ENCODE measurements at regions not wholly inside any gene's neighbourhood (a gene's known extent, or its start where the extent isn't known, plus 50 kb on each side); places are given as distances from the start of the nearest gene placed in this dataset.

DNA sequence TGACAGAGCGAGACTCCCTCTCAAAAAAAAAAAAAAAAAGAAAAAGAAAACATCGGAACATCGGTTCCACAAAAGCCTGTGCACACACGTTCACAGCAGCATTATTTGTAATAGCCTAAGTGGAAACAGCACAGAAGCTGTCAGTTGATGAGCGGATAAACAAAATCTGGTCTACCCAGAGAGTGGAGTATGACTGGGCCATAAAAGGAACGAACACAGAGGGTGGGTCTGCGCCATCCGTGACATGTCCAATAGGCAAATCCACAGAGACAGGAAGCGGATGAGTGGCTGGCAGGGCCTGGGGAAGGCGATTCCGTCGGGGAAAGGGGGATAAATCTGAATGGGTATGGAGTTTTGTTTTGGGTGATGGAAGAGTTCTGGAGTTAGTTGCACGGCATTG is 212.2 kb upstream of the CIBAR2 start:
- 81 to 85% methylated on average over 12 to 13 of the region's 13 CpGs for WGBS, 2 donors (ENCODE audit: low coverage in 1 of 2)
- DNase-seq, result no peak
- H3K27ac ChIP-seq, result no peak overlapping the region
- in situ Hi-C loops (cut with MboI; ENCODE audit: low pct_ligation_motif_present in 1 of 4, low pct_unique_long_range_greater_than_20kb in 1 of 4, low sequenced_read_pairs in 3 of 4) (no loop called here), intact Hi-C loops (cut with DNase I; ENCODE audit: low total_unique reads) (loop anchor here (10.0 kb wide), 1 partner anchor 290 kb away; the partner anchor contains the start of gene GSE1)
- no peaks in the 10 kb centered on the region for H3K9me3 ChIP-seq
- no peak for TF ChIP-seq POLR2AphosphoS5 (IDR thresholded peaks at IDR 0.05)
- TF ChIP-seq POLR2A (IDR thresholded peaks at IDR 0.05), result no peak
- TF ChIP-seq, protein P1, sequence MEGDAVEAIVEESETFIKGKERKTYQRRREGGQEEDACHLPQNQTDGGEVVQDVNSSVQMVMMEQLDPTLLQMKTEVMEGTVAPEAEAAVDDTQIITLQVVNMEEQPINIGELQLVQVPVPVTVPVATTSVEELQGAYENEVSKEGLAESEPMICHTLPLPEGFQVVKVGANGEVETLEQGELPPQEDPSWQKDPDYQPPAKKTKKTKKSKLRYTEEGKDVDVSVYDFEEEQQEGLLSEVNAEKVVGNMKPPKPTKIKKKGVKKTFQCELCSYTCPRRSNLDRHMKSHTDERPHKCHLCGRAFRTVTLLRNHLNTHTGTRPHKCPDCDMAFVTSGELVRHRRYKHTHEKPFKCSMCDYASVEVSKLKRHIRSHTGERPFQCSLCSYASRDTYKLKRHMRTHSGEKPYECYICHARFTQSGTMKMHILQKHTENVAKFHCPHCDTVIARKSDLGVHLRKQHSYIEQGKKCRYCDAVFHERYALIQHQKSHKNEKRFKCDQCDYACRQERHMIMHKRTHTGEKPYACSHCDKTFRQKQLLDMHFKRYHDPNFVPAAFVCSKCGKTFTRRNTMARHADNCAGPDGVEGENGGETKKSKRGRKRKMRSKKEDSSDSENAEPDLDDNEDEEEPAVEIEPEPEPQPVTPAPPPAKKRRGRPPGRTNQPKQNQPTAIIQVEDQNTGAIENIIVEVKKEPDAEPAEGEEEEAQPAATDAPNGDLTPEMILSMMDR (IDR thresholded peaks at IDR 0.05), result no peak
- TF ChIP-seq EP300 (IDR thresholded peaks at IDR 0.05; ENCODE audit: low read depth), result no peak
- peaks cover 16 to 44% (median 33%) of the 10 kb centered on the region in 4 donors for H3K4me1 ChIP-seq
- H3K36me3 ChIP-seq, result no peaks in the 10 kb centered on the region
- H3K4me3 ChIP-seq, result no peak overlapping the region
- no peaks in the 10 kb centered on the region for H3K27me3 ChIP-seq

DNA sequence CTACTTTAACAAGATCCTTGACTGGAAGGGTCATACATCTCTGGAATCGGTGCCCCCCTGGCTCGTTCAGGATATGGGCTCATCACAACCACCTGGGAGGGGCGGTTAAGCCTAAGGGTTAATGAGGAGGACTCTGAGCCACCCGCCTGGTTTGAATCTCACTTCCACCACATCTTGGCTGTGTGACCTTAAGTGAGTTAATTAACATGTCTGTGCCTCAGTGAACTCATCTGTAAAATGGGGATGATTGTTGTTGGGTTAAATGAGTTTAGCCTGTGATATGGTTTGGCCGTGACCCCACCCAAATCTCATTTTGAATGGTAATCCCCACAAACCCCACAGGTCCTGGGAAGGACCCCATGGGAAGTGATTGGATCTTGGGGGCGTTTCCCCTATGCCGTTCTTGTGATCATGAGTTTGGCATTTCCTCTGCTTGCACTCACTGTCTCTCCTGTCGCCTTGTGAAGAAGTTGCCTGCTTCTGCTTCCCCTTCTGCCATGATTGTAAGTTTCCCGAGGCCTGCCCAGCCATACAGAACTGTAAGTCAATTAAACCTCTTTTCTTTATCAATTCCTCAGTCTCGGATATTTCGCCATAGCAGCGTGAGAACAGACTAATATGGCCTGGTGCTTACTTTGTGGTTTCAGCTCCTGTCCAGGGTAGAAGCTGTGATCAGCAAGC is 214.0 kb upstream of the CIBAR2 start:
- in situ Hi-C loops (cut with MboI; ENCODE audit: low pct_ligation_motif_present in 1 of 4, low pct_unique_long_range_greater_than_20kb in 1 of 4, low sequenced_read_pairs in 3 of 4), result no loop called here
- no peak overlapping the region for H3K27ac ChIP-seq

DNA sequence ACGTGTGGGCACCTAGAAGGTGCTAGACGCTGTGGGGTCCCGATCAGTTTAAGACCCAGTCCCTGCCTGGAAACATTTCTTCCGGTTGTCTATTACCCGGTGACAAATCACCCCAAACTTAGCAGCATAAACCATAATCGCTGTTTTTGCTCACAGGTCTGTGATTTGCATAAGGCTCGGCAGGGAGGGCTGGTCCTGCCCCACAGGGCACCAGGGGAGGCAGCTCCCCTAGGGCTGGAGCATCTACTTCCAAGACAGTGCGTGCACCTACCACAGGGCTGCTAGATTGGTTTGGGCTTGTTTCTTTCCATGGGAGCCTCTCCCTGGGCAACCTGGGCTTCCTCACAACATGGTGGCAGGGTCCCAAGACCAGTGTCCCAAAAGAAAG is 214.5 kb upstream of the CIBAR2 start:
- no peaks in the 10 kb centered on the region for H3K27me3 ChIP-seq
- whole genome bisulfite sequencing, 2 donors (ENCODE audit: low coverage in 1 of 2), result 79% methylated on average over 8 of the region's 8 CpGs; no CpG with 5 or more reads in 1 of the 2 donors
- H3K9me3 ChIP-seq, result no peaks in the 10 kb centered on the region
- H3K4me3 ChIP-seq, result no peak overlapping the region
- in situ Hi-C loops (cut with MboI; ENCODE audit: low pct_ligation_motif_present in 1 of 4, low pct_unique_long_range_greater_than_20kb in 1 of 4, low sequenced_read_pairs in 3 of 4) (no loop called here), intact Hi-C loops (cut with DNase I; ENCODE audit: low total_unique reads) (loop anchor here (10.0 kb wide), 1 partner anchor 288 kb away; the partner anchor contains the start of gene GSE1)
- H3K36me3 ChIP-seq, result no peaks in the 10 kb centered on the region
- no peak overlapping the region for H3K27ac ChIP-seq
- TF ChIP-seq POLR2A (IDR thresholded peaks at IDR 0.05) (no peak), EP300 (IDR thresholded peaks at IDR 0.05; ENCODE audit: low read depth) (no peak), POLR2AphosphoS5 (IDR thresholded peaks at IDR 0.05) (no peak)
- TF ChIP-seq, protein P1 (IDR thresholded peaks at IDR 0.05), result no peak
- no peak for DNase-seq
- H3K4me1 ChIP-seq, result peaks cover 28 to 48% (median 40%) of the 10 kb centered on the region in 4 donors

More for the DNA sequence above, 214.0 kb upstream of the CIBAR2 start:
- no peak for DNase-seq
- H3K27me3 ChIP-seq, result no peaks in the 10 kb centered on the region
- no peak overlapping the region for H3K4me3 ChIP-seq
- peaks cover 28 to 53% (median 44%) of the 10 kb centered on the region in 4 donors for H3K4me1 ChIP-seq
- 80 to 85% methylated on average over 1 to 12 of the region's 12 CpGs for WGBS, 2 donors (ENCODE audit: low coverage in 1 of 2)
- no peaks in the 10 kb centered on the region for H3K9me3 ChIP-seq
- intact Hi-C loops (cut with DNase I; ENCODE audit: low total_unique reads), result loop anchor here (10.0 kb wide), 1 partner anchor 289 kb away; the partner anchor contains the start of gene GSE1
- TF ChIP-seq, protein P1 (IDR thresholded peaks at IDR 0.05), result no peak
- TF ChIP-seq EP300 (IDR thresholded peaks at IDR 0.05; ENCODE audit: low read depth) (no peak), POLR2A (IDR thresholded peaks at IDR 0.05) (no peak), POLR2AphosphoS5 (IDR thresholded peaks at IDR 0.05) (no peak)
- H3K36me3 ChIP-seq, result no peaks in the 10 kb centered on the region

GRCh38 chr16:85327731-85328675 is 215.7 kb upstream of the CIBAR2 start:
- Histone ChIP-seq H3K36me3 (no peaks in the 10 kb centered on the region), H3K27ac (no peak overlapping the region), H3K27me3 (no peaks in the 10 kb centered on the region), H3K4me1 (peaks cover 22 to 42% (median 30%) of the 10 kb centered on the region in 4 donors), H3K9me3 (no peaks in the 10 kb centered on the region), H3K4me3 (no peak overlapping the region)
- in situ Hi-C loops (cut with MboI; ENCODE audit: low pct_ligation_motif_present in 1 of 4, low pct_unique_long_range_greater_than_20kb in 1 of 4, low sequenced_read_pairs in 3 of 4), result no loop called here
- DNase-seq, result no peak
- intact Hi-C loops (cut with DNase I; ENCODE audit: low total_unique reads), result loop anchor here (10.0 kb wide), 1 partner anchor 287 kb away; the partner anchor contains the start of gene GSE1
- TF ChIP-seq, protein P1 (IDR thresholded peaks at IDR 0.05), result no peak
- TF ChIP-seq POLR2A (IDR thresholded peaks at IDR 0.05) (no peak), EP300 (IDR thresholded peaks at IDR 0.05; ENCODE audit: low read depth) (no peak), POLR2AphosphoS5 (IDR thresholded peaks at IDR 0.05) (no peak)
- 49 to 93% methylated on average over 3 to 20 of the region's 21 CpGs for WGBS, 2 donors (ENCODE audit: low coverage in 1 of 2)
